ENCODE measurements at regions not wholly inside any gene's neighbourhood (a gene's known extent, or its start where the extent isn't known, plus 50 kb on each side); places are given as distances from the start of the nearest gene placed in this dataset.

DNA sequence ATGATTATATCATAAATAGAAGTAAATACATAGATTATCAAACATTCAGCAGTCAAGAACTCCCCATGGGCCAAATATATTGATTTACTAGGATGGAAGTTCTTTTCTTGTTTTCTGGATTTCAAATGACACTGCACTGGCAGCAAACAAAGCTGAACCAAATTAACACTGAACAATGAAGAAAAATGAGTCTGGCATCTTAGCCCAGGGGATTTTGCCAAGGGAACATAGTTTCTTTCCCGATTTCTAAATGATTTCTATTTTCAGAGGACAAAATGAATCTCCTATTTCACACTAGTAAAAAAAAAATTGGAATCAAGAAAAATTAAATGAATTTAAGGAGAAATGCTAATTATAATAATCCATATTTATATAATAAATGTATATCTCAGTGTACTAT is 116.9 kb upstream of the FAM174A start:
- no peak for TF ChIP-seq SP1 (CRISPR knock-in tag; conservative IDR thresholded peaks at IDR 0.05)
- no peak for TF ChIP-seq NFE2L1 (CRISPR knock-in tag; IDR thresholded peaks at IDR 0.05)
- TF ChIP-seq CTCF (IDR thresholded peaks at IDR 0.05): no peak
- TF ChIP-seq ZNF232 (CRISPR knock-in tag; IDR thresholded peaks at IDR 0.05): no peak
- TF ChIP-seq TCF7 (CRISPR knock-in tag; IDR thresholded peaks at IDR 0.05; ENCODE audit: low read depth): no peak

Measured in WTC11 (cell line).